B cell (primary cell): ENCODE measurements at regions not wholly inside any gene's neighbourhood (a gene's known extent, or its start where the extent isn't known, plus 50 kb on each side); places are given as distances from the start of the nearest gene placed in this dataset.

ENCODE experiments used
- ATAC-seq: fragments of 200-7000 bp; cut with Tn5 transposase; one replicate; pipeline ENCODE4 v1.10.0; 2021; ENCODE audit warnings: low read depth, mild to moderate bottlenecking, moderate number of reproducible peaks, moderate library complexity
- CTCF ChIA-PET: fragments of 350-600 bp; sonication (Branson Sonifier 250); formaldehyde crosslinking; loops from one replicate; lab custom pipeline; 2021; ENCODE audit warnings: antibody characterized with exemption, inconsistent platforms; lab: Charles Lee
- POLR2A ChIA-PET: fragments of 350-600 bp; sonication (Branson Sonifier 250); formaldehyde crosslinking; loops from one replicate; lab custom pipeline; 2021; ENCODE audit warnings: antibody characterized with exemption; lab: Charles Lee
- DNase-seq: peaks from one replicate; pipeline ENCODE4 v3.0.0; 2013
- H2AFZ ChIP-seq: 2 replicates; pipeline ENCODE4 v1.6.1; 2012; ENCODE audit warnings: mild to moderate bottlenecking, low read depth, low read length; ENCODE audit not compliant: insufficient read depth, poor library complexity, severe bottlenecking
- H3K27ac ChIP-seq, 2 donors: 1 replicate in 1 of 2; 2 replicates in 1 of 2; pipeline ENCODE4 v1.5.1; 2012 to 2013; ENCODE audit warnings: low read length in 2 of 2, mild to moderate bottlenecking in 2 of 2, moderate library complexity in 1 of 2
- H3K27me3 ChIP-seq, 4 experiments: fragments of 200-600 bp in 1 of 4; sonication (generic) in 1 of 4; replicated peaks in 1 of 4; 1 replicate in 2 of 4; 2 replicates in 2 of 4; pipeline versions ENCODE4 v1.6.1 to v1.7.0; 2013 to 2016; ENCODE audit warnings: low read length in 3 of 4, mild to moderate bottlenecking in 2 of 4, mixed read lengths in 1 of 4, moderate library complexity in 1 of 4; ENCODE audit not compliant: insufficient read depth in 4 of 4, control insufficient read depth in 3 of 4; ENCODE audit errors: control extremely low read depth in 1 of 4
- H3K36me3 ChIP-seq, 2 experiments: replicated peaks in 1 of 2; 1 replicate in 1 of 2; 2 replicates in 1 of 2; pipeline versions ENCODE4 v1.6.1 to v1.7.1; 2013; ENCODE audit warnings: low read length in 1 of 2; ENCODE audit not compliant: insufficient read depth in 2 of 2, control insufficient read depth in 1 of 2; ENCODE audit errors: control extremely low read depth in 1 of 2, extremely low read depth in 1 of 2
- H3K4me1 ChIP-seq, 2 donors: fragments of 200-600 bp in 1 of 2; sonication (generic) in 1 of 2; 1 replicate in 1 of 2; 2 replicates in 1 of 2; pipeline versions ENCODE4 v1.5.1 to v1.6.1; 2013 to 2017; ENCODE audit warnings: low read length in 2 of 2; ENCODE audit not compliant: control insufficient read depth in 2 of 2, insufficient read depth in 2 of 2
- H3K4me2 ChIP-seq: replicated peaks from 2 replicates; pipeline ENCODE3; 2012; ENCODE audit warnings: mild to moderate bottlenecking, low read depth, low read length; ENCODE audit not compliant: poor library complexity, severe bottlenecking
- H3K4me3 ChIP-seq, 5 experiments: fragments of 200-600 bp in 1 of 5; sonication (generic) in 1 of 5; 1 replicate in 3 of 5; 2 replicates in 2 of 5; pipeline versions ENCODE4 v1.5.1 to v1.7.0; 2011 to 2016; ENCODE audit warnings: low read length in 4 of 5, mild to moderate bottlenecking in 4 of 5, low read depth in 2 of 5, control low read depth in 1 of 5, moderate library complexity in 1 of 5; ENCODE audit not compliant: insufficient read depth in 1 of 5; ENCODE audit errors: control extremely low read depth in 1 of 5, extremely low read depth in 1 of 5
- H3K79me2 ChIP-seq: fragments of 200-600 bp; sonication (generic); one replicate; pipeline ENCODE4 v1.6.0; 2016; ENCODE audit warnings: low read length; ENCODE audit not compliant: control insufficient read depth, insufficient read depth
- H3K9ac ChIP-seq: fragments of 200-600 bp; sonication (generic); 2 replicates; pipeline ENCODE4 v1.6.1; 2017; ENCODE audit warnings: mild to moderate bottlenecking, low read length, moderate library complexity
- H3K9me3 ChIP-seq, 3 donors: one replicate each; pipeline versions ENCODE4 v1.6.1 to v1.7.1; 2013; ENCODE audit warnings: low read length in 2 of 3; ENCODE audit not compliant: control insufficient read depth in 2 of 3, insufficient read depth in 1 of 3; ENCODE audit errors: control extremely low read depth in 1 of 3
- H4K20me1 ChIP-seq: 2 replicates; pipeline ENCODE4 v1.6.0; 2012; ENCODE audit warnings: mild to moderate bottlenecking, low read length; ENCODE audit not compliant: insufficient read depth, control insufficient read depth, poor library complexity, severe bottlenecking
- H3K27ac Mint-ChIP-seq: one replicate; pipeline ENCODE4 v1.8.0; 2021; ENCODE audit warnings: mixed read lengths
- H3K27me3 Mint-ChIP-seq: one replicate; pipeline ENCODE4 v1.8.0; 2021; ENCODE audit warnings: mixed read lengths
- H3K4me1 Mint-ChIP-seq: one replicate; pipeline ENCODE4 v1.8.0; 2021; ENCODE audit warnings: mixed read lengths
- H3K4me3 Mint-ChIP-seq: one replicate; pipeline ENCODE4 v1.8.0; 2021; ENCODE audit warnings: mixed read lengths
- H3K9me3 Mint-ChIP-seq: one replicate; pipeline ENCODE4 v1.8.0; 2022; ENCODE audit warnings: mixed read lengths; ENCODE audit not compliant: insufficient read depth
- EZH2 ChIP-seq: IDR thresholded peaks from 2 replicates; pipeline ENCODE4 v1.6.1; 2012; ENCODE audit warnings: borderline replicate concordance, low read depth, mild to moderate bottlenecking, moderate library complexity, low read length; ENCODE audit not compliant: insufficient read depth, poor library complexity, severe bottlenecking
- WGBS: methylation state at CpG from one replicate; pipeline ENCODE4 v1.1.5; 2013; ENCODE audit warnings: missing lambda C conversion rate; ENCODE audit not compliant: insufficient coverage; 5-methylcytosine and 5-hydroxymethylcytosine counted together
- intact Hi-C: fragments of 100-400 bp; cut with micrococcal nuclease; formaldehyde crosslinking; loops from one replicate; pipeline ENCODE4 v1.10.0; 2022
- TF ChIP-seq, protein P1 (sequence below): fragments of 200-600 bp; IDR thresholded peaks from one replicate; pipeline ENCODE4 v1.8.0; 2022; ENCODE audit warnings: antibody characterized with exemption, mild to moderate bottlenecking

DNA sequence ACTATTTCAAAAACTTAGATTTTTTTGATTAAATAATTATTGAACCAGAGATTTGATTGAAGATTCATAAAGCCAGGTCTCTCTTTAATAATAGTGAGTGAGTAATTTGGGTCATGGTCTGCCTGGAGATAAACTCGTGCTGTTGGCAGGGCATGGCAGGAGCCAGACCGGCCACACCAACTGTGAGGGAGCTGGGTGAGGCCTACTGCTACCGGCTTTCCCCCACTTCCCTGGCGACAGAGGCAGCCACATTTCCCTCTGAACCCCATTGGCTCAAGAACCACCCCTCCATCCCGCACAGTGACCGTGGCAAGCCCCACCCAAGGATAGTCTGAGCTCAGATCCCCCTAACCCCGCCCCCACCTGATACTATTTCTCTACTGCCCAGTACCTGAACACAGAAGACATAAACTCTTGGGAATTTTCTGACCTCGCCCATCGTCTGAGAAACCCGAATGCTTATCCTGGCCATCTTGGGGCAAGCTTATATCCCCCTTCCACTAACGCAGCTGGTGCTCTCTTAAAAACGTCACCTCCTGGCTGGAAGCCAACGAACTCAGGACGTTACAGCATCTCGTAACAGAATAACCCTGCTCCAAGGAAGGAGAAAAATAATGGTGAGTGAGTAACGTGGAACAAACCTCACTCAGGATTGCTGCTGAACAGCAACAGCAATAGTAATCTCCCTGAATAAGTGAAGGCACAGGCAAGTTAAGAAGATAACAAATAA lies 627.6 kb upstream of the PCDH9 start:
- H3K4me3 ChIP-seq: no peak overlapping the region
- no peak overlapping the region for H3K9ac ChIP-seq
- Mint-ChIP-seq H3K4me1 (no peaks in the 10 kb centered on the region), H3K4me3 (no peak overlapping the region), H3K9me3 (no peaks in the 10 kb centered on the region), H3K27ac (no peak overlapping the region), H3K27me3 (no peaks in the 10 kb centered on the region)
- H3K4me2 ChIP-seq: no peak overlapping the region
- no peaks in the 10 kb centered on the region for H3K36me3 ChIP-seq
- H3K4me1 ChIP-seq: no peaks in the 10 kb centered on the region
- H3K27ac ChIP-seq: no peak overlapping the region
- no peaks in the 10 kb centered on the region for H4K20me1 ChIP-seq
- WGBS: 93% methylated on average over 8 of the region's 16 CpGs
- no peak overlapping the region for H2AFZ ChIP-seq
- CTCF ChIA-PET: no interaction called here
- intact Hi-C loops: no loop called here
- ATAC-seq: no peak
- H3K9me3 ChIP-seq: peaks cover 0 to 12% (median under 1%) of the 10 kb centered on the region in 3 donors
- H3K79me2 ChIP-seq: no peaks in the 10 kb centered on the region
- POLR2A ChIA-PET: no interaction called here
- no peaks in the 10 kb centered on the region for H3K27me3 ChIP-seq
- TF ChIP-seq, protein P1, sequence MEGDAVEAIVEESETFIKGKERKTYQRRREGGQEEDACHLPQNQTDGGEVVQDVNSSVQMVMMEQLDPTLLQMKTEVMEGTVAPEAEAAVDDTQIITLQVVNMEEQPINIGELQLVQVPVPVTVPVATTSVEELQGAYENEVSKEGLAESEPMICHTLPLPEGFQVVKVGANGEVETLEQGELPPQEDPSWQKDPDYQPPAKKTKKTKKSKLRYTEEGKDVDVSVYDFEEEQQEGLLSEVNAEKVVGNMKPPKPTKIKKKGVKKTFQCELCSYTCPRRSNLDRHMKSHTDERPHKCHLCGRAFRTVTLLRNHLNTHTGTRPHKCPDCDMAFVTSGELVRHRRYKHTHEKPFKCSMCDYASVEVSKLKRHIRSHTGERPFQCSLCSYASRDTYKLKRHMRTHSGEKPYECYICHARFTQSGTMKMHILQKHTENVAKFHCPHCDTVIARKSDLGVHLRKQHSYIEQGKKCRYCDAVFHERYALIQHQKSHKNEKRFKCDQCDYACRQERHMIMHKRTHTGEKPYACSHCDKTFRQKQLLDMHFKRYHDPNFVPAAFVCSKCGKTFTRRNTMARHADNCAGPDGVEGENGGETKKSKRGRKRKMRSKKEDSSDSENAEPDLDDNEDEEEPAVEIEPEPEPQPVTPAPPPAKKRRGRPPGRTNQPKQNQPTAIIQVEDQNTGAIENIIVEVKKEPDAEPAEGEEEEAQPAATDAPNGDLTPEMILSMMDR: no peak
- TF ChIP-seq EZH2: no peak
- DNase-seq: no peak

DNA sequence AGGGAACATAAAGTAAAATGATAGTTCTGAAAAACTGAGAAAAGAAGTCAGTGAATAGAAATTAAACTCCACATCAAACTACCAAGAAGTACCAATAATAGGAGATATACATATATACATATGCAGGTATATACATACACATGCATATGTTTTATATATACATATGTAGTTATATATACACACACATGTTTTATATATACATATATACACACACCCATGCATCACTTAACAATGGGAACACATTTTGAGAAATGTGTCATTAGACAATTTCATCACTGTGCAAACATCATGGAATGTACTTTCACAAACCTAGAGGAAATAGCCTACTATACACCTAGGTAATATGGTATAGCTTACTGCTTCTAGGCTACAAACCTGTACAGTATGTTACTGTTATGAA lies 626.8 kb upstream of the PCDH9 start:
- no peak overlapping the region for H2AFZ ChIP-seq
- no peaks in the 10 kb centered on the region for H4K20me1 ChIP-seq
- no peaks in the 10 kb centered on the region for H3K36me3 ChIP-seq
- Mint-ChIP-seq H3K4me3 (no peak overlapping the region), H3K27ac (no peak overlapping the region), H3K9me3 (no peaks in the 10 kb centered on the region), H3K4me1 (no peaks in the 10 kb centered on the region), H3K27me3 (no peaks in the 10 kb centered on the region)
- H3K9ac ChIP-seq: no peak overlapping the region
- ATAC-seq (no peak), DNase-seq (no peak)
- ChIA-PET CTCF (no interaction called here), POLR2A (no interaction called here)
- H3K27ac ChIP-seq: no peak overlapping the region
- H3K79me2 ChIP-seq: no peaks in the 10 kb centered on the region
- no peak overlapping the region for H3K4me3 ChIP-seq
- no peaks in the 10 kb centered on the region for H3K4me1 ChIP-seq
- no peak overlapping the region for H3K4me2 ChIP-seq
- no peaks in the 10 kb centered on the region for H3K27me3 ChIP-seq
- intact Hi-C loops: no loop called here
- TF ChIP-seq, protein P1: no peak
- peaks cover 0 to 12% (median 0%) of the 10 kb centered on the region in 3 donors for H3K9me3 ChIP-seq
